Right atrium auricular region (tissue), 2 donors: ENCODE measurements at regions not wholly inside any gene's neighbourhood (a gene's known extent, or its start where the extent isn't known, plus 50 kb on each side); places are given as distances from the start of the nearest gene placed in this dataset.

Experiments
- DNase-seq: peaks from one replicate; pipeline ENCODE4 v3.0.0-alpha.2; 2019; ENCODE audit warnings: low spot score
- H3K27ac ChIP-seq, 2 donors: fragments of 200-600 bp; sonication (generic); 1 replicate in 1 of 2; 2 replicates in 1 of 2; pipeline ENCODE4 v1.5.1; 2016 to 2019
- H3K27me3 ChIP-seq, 2 donors: fragments of 200-600 bp; sonication (generic); one replicate each; pipeline versions ENCODE4 v1.5.1 to v1.6.0; 2017 to 2019
- H3K36me3 ChIP-seq: fragments of 200-600 bp; sonication (generic); one replicate; pipeline ENCODE4 v1.5.1; 2016
- H3K4me1 ChIP-seq, 2 donors: fragments of 200-600 bp; sonication (generic); one replicate each; pipeline versions ENCODE4 v1.5.1 to v1.6.0; 2017 to 2019
- H3K4me3 ChIP-seq, 2 donors: fragments of 200-600 bp; sonication (generic); 1 replicate in 1 of 2; 2 replicates in 1 of 2; pipeline ENCODE4 v1.5.1; 2017 to 2019; ENCODE audit warnings: mild to moderate bottlenecking in 1 of 2, moderate library complexity in 1 of 2
- H3K9me3 ChIP-seq, 2 donors: fragments of 200-600 bp; sonication (generic); one replicate each; pipeline ENCODE4 v1.5.1; 2019
- TF ChIP-seq, protein P1 (sequence below), 2 donors: fragments of 200-600 bp; sonication (generic); IDR thresholded peaks; one replicate each; pipeline ENCODE4 v1.5.1; 2019; ENCODE audit warnings: antibody characterized with exemption in 2 of 2

DNA sequence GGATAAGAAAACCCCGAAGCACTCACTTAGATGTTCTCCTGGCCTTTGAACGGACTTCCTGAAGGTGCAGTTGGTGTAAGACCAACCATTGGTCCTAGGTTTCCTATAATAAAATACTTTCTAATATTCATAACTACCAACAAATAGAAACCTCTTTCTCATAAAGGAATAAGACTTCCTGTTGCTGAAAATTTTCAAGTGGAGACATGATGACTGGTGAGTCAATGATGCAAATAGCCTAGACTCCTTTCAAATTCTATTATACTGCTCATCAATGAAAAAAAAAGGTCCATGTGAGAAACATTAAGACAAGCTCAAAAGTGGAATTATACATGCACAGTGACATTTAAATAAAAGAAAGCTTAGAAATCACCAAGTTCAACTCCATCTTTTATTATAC is 862.8 kb downstream of the FAM181B start:
- Histone ChIP-seq H3K27me3 (no peaks in the 10 kb centered on the region), H3K4me1 (no peaks in the 10 kb centered on the region), H3K4me3 (no peak overlapping the region), H3K36me3 (no peaks in the 10 kb centered on the region), H3K27ac (no peak overlapping the region), H3K9me3 (no peaks in the 10 kb centered on the region)
- no peak for DNase-seq
- TF ChIP-seq, protein P1, sequence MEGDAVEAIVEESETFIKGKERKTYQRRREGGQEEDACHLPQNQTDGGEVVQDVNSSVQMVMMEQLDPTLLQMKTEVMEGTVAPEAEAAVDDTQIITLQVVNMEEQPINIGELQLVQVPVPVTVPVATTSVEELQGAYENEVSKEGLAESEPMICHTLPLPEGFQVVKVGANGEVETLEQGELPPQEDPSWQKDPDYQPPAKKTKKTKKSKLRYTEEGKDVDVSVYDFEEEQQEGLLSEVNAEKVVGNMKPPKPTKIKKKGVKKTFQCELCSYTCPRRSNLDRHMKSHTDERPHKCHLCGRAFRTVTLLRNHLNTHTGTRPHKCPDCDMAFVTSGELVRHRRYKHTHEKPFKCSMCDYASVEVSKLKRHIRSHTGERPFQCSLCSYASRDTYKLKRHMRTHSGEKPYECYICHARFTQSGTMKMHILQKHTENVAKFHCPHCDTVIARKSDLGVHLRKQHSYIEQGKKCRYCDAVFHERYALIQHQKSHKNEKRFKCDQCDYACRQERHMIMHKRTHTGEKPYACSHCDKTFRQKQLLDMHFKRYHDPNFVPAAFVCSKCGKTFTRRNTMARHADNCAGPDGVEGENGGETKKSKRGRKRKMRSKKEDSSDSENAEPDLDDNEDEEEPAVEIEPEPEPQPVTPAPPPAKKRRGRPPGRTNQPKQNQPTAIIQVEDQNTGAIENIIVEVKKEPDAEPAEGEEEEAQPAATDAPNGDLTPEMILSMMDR (IDR thresholded peaks at IDR 0.05): no peak

- no peaks in the 10 kb centered on the region for H3K4me1 ChIP-seq
- no peak overlapping the region for H3K27ac ChIP-seq
- TF ChIP-seq, protein P1 (IDR thresholded peaks at IDR 0.05): no peak
- H3K36me3 ChIP-seq: no peaks in the 10 kb centered on the region
- H3K9me3 ChIP-seq: no peaks in the 10 kb centered on the region
- DNase-seq: no peak
- H3K4me3 ChIP-seq: no peak overlapping the region
- H3K27me3 ChIP-seq: no peaks in the 10 kb centered on the region
Observed at GRCh38 chr11:81870066-81870412, 863.6 kb downstream of the FAM181B start.

DNA sequence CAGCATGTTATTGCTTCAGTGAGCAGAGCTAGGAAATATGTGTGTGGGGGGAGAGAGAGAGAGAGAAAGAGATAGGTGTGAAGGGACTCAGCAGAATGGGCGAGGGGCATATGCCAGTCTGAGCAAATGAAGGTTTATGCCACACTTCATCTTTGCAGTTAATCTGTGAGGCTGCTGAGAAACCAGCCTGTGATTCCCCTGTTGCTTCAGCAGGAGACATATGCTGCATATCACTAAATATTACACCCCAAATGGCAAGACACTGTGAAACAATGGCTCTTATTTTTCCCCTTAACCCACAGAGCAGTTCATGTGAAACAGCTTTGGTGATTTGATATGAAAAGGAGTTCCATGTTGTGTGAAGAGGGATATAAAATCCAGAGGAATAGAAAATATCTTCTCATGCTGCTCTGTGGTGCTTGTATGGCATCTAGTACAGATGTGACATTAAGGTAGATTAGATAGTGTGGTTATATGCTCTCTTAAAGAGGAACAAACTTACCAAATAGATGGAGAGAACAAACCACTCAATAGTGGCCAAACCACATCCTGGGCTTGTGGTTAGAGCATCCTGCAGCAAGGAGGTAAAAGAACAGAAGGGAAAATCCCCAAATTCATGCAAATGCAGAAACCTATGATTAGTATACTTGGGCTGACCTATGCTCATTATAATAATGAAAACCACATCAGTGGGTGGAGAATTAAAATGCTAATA is 864.2 kb downstream of the FAM181B start:
- Histone ChIP-seq H3K27me3 (no peaks in the 10 kb centered on the region), H3K27ac (no peak overlapping the region), H3K9me3 (no peaks in the 10 kb centered on the region), H3K4me1 (no peaks in the 10 kb centered on the region), H3K4me3 (no peak overlapping the region), H3K36me3 (no peaks in the 10 kb centered on the region)
- TF ChIP-seq, protein P1 (IDR thresholded peaks at IDR 0.05): no peak
- DNase-seq: no peak

DNA sequence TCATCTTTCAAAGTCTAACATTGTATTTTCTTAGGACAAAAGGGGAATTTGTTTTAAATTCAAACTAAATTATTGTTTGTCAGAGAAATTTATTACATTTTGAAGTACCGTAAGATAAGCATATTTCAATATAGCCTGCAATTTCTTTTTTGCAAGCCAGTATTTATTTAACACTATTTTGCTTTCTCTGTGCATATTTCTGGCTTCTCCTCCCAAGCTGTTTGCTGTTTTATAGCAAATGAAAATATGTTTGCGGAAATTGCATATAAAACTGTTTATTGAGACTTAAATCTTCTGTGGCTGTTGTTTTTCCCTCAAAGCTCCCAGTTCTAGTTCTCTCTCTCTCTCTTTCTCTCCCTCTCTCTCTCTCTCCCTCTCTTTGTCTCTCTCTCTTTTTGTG is 866.8 kb downstream of the FAM181B start:
- Histone ChIP-seq H3K4me1 (no peaks in the 10 kb centered on the region), H3K27ac (no peak overlapping the region), H3K27me3 (no peaks in the 10 kb centered on the region), H3K4me3 (no peak overlapping the region), H3K9me3 (no peaks in the 10 kb centered on the region), H3K36me3 (no peaks in the 10 kb centered on the region)
- DNase-seq: no peak
- TF ChIP-seq, protein P1 (IDR thresholded peaks at IDR 0.05): no peak

GRCh38 chr11:81857386-81857785 is 876.3 kb downstream of the FAM181B start:
- Histone ChIP-seq H3K36me3 (no peaks in the 10 kb centered on the region), H3K9me3 (no peaks in the 10 kb centered on the region), H3K4me1 (no peaks in the 10 kb centered on the region), H3K27ac (no peak overlapping the region), H3K27me3 (no peaks in the 10 kb centered on the region), H3K4me3 (no peak overlapping the region)
- DNase-seq: no peak
- TF ChIP-seq, protein P1 (IDR thresholded peaks at IDR 0.05): no peak

- TF ChIP-seq, protein P1 (IDR thresholded peaks at IDR 0.05): no peak
- Histone ChIP-seq H3K27me3 (no peaks in the 10 kb centered on the region), H3K36me3 (no peaks in the 10 kb centered on the region), H3K27ac (no peak overlapping the region), H3K9me3 (no peaks in the 10 kb centered on the region), H3K4me3 (no peak overlapping the region), H3K4me1 (no peaks in the 10 kb centered on the region)
- no peak for DNase-seq
Observed at GRCh38 chr11:81853791-81854190, 879.9 kb downstream of the FAM181B start.
